PC-9 (cell line): ENCODE measurements at regions not wholly inside any gene's neighbourhood (a gene's known extent, or its start where the extent isn't known, plus 50 kb on each side); places are given as distances from the start of the nearest gene placed in this dataset.

ENCODE experiments used
- EZH2 ChIP-seq: fragments of 200-600 bp; sonication (generic); IDR thresholded peaks from 2 replicates; pipeline ENCODE4 v1.8.0; 2017; ENCODE audit warnings: antibody characterized with exemption, low read depth
- TF ChIP-seq, protein P1 (sequence below): fragments of 200-600 bp; sonication (generic); conservative IDR thresholded peaks from 2 replicates; pipeline ENCODE4 v1.6.1; 2017; ENCODE audit warnings: mixed run types, antibody characterized with exemption, mild to moderate bottlenecking, moderate library complexity

GRCh38 chr1:164921493-164921892 is 362.5 kb downstream of the PBX1 start:
- TF ChIP-seq, protein P1, sequence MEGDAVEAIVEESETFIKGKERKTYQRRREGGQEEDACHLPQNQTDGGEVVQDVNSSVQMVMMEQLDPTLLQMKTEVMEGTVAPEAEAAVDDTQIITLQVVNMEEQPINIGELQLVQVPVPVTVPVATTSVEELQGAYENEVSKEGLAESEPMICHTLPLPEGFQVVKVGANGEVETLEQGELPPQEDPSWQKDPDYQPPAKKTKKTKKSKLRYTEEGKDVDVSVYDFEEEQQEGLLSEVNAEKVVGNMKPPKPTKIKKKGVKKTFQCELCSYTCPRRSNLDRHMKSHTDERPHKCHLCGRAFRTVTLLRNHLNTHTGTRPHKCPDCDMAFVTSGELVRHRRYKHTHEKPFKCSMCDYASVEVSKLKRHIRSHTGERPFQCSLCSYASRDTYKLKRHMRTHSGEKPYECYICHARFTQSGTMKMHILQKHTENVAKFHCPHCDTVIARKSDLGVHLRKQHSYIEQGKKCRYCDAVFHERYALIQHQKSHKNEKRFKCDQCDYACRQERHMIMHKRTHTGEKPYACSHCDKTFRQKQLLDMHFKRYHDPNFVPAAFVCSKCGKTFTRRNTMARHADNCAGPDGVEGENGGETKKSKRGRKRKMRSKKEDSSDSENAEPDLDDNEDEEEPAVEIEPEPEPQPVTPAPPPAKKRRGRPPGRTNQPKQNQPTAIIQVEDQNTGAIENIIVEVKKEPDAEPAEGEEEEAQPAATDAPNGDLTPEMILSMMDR: no peak
- TF ChIP-seq EZH2: no peak
